G401 (cell line): ENCODE measurements at regions not wholly inside any gene's neighbourhood (a gene's known extent, or its start where the extent isn't known, plus 50 kb on each side); places are given as distances from the start of the nearest gene placed in this dataset.

Source experiments
- DNase-seq: peaks from one replicate; pipeline ENCODE4 v3.0.0-alpha.2; 2015; ENCODE audit warnings: low spot score
- in situ Hi-C: cut with HindIII; loops from 2 replicates; pipeline ENCODE4 v1.10.0; 2016; ENCODE audit warnings: low sequenced_read_pairs, mixed read lengths

DNA sequence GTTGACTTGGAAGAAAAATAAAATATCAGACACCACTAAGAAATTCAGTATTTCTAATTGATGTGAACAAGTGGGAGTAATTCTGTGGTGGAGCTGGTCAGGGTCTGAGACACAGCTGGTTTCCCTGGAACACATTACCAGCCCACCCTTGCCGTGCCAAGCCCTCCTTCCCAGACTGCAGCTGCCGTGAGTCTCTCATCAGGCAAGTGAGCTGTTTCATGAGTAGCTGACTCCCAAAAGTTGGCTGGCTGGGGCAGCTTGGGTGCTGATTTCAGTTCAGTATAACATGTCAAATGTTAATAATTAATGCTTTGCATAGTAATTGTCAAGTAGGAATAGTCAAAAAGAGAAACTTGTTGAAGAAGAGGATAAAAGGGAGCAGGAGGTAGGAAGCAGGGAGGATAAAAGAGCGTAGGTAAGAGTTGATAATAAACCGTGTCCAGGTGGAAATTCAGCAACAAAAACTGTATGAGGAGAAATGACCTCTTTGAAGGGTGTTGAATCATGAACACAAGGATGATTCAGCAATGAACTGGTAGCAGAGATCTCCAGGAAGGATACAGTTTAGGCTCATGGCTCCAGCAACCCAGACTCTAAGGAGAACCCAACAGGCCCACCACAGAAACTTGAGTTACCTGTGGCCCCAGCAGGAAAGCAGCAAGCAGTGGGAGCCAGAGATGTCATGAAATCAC lies 110.9 kb upstream of the SSTR4 start:
- no peak for DNase-seq
- in situ Hi-C loops, result no loop called here

- in situ Hi-C loops, result no loop called here
- no peak for DNase-seq
These were observed 110.0 kb upstream of the SSTR4 start for GRCh38 chr20:22924949-22925612.

- in situ Hi-C loops, result no loop called here
- DNase-seq, result no peak
These were observed 109.5 kb upstream of the SSTR4 start for GRCh38 chr20:22925613-22925983.

GRCh38 chr20:22927537-22927936 lies 107.6 kb upstream of the SSTR4 start:
- in situ Hi-C loops, result no loop called here
- DNase-seq, result no peak

DNA sequence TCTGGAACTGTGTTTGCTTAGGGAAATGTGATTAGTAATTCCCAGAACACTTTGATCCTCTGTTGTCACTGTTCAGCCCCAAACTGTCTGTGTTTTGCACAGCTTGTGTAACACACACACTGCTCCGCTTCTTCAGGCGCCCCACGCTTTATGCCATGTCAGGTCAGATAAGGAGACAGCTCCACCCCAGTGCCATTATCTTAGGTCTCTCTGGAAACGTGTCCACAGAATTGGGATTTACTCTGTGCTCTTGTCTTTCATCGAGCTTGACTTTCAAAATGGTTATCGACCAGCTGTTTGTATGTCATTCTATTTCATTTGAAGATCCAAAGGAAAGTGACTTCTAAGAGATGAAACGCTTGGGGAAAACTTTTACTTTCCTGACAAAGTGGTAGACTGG lies 106.4 kb upstream of the SSTR4 start:
- in situ Hi-C loops, result no loop called here

DNA sequence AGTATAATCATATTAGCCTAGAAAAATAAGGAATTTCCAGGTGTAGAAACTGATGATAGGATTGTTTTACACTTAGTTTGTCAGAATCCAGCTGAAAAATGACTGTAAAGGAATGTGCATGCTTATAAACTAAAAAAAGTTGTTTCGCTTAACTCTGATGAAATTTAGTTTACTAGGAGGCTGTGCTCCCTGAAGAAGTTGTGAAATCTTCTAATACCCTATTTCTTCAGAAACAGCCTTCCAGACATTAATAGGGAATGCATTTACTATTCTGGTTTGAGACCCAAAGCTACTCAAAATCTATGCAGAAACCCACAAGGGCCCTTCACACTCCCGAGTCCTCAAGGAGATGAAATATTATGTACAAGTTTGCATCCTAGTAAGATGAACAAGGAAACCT lies 105.5 kb upstream of the SSTR4 start:
- in situ Hi-C loops, result no loop called here

More for the DNA sequence above, 106.4 kb upstream of the SSTR4 start:
- DNase-seq, result no peak

GRCh38 chr20:22931653-22932608 lies 103.2 kb upstream of the SSTR4 start:
- in situ Hi-C loops, result no loop called here
- peak; percentile 10 for DNase-seq

More for the DNA sequence above, 105.5 kb upstream of the SSTR4 start:
- DNase-seq, result no peak

DNA sequence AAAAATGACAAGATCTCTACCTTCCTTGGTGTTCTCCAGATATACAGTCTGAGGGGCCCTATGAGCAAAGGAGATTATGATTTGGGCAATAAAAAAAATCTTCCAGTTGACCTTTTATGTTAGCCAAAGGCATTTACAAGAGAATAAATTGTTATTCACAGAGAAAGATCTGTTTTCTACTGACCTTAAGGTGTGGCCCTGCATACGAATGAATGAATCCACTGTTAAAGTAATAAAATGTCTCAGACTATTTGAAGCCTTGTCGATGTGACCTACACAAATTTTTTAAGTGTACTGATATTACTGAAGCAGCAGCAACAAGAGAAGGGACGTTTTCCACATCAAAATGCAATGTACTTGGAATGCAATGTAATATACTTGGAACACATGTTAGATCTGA lies 95.9 kb upstream of the SSTR4 start:
- in situ Hi-C loops, result no loop called here
- DNase-seq, result no peak

GRCh38 chr20:22940350-22940749 lies 94.8 kb upstream of the SSTR4 start:
- in situ Hi-C loops, result no loop called here

GRCh38 chr20:22941550-22941949 lies 93.6 kb upstream of the SSTR4 start:
- no peak for DNase-seq
- in situ Hi-C loops, result no loop called here

More at GRCh38 chr20:22940350-22940749, 94.8 kb upstream of the SSTR4 start:
- DNase-seq, result no peak

GRCh38 chr20:22942742-22943141 lies 92.4 kb upstream of the SSTR4 start:
- no peak for DNase-seq
- in situ Hi-C loops, result no loop called here

DNA sequence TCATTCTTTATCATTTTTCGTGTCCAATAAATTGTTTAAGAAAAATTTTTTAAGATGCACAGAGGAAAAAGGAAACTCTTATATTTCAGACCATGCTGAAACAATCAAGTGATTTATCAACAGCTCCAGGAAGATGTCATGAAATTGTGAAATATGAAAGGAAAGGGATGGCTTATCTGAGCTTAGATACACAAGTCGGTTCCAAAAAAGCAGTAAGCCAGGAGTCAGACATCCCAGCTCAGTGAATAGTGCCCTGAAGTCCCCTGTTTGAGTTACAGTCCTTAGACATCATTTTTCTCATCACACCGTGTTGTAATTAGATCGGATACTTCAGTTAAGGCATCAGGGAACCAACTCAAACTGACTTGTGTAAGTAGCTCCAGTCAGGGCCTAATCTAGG lies 91.0 kb upstream of the SSTR4 start:
- DNase-seq, result no peak
- in situ Hi-C loops, result no loop called here

DNA sequence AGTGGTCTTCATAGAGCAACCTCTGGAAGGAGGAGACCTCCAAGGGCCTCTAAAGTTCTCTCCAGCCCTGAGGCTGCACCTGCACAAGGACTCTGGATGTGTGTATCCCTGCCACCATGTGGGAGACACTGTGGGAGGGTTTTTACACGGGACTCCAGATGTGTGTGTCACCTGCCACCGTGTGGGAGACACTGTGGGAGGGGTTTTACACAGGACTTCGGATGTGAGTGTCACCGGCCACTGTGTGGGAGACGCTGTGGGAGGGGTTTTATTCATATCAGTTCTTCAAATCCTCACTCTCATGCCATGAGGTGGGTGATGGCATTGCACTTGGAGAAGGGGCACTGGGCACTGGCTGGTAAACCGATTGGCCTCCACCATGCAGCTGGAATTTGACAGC lies 90.2 kb upstream of the SSTR4 start:
- in situ Hi-C loops, result no loop called here
- DNase-seq, result no peak

GRCh38 chr20:22946596-22946995 lies 88.5 kb upstream of the SSTR4 start:
- DNase-seq, result no peak
- in situ Hi-C loops, result no loop called here

DNA sequence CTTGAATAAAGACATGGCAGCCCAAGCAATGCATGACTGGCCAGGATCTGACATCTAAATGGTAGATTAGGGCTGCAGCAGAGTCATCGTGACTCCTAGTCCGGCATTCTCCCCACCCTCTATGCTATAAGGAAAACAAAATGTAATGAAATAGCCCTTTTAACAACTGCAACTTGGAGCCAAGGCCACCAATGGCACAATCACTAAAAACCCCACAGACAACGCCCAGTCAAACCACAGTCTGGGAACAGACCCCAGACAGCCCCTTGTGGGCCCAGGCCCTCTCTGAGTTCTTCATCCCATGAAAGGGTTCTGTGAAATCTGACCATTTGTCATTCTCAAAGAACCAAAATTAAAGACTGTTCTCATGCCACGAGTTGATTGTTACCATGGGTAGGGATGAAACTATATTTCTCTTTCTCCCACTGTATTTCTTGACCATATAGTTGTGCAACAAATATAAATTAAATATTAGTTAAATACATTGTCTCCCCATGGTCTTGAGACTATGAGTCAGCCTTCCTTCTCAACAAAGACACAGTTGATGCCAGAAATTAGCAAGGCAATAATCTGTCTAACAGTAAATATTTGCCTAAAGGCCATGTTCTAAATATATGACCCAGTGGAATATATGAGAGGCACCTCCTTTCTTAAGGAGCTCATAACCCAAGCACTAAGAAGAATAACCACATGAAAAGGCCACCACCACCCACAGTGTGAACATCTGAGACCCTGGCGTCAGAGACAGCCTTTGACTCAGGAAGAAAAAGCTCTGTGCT lies 85.6 kb upstream of the SSTR4 start:
- no peak for DNase-seq
- in situ Hi-C loops, result no loop called here

DNA sequence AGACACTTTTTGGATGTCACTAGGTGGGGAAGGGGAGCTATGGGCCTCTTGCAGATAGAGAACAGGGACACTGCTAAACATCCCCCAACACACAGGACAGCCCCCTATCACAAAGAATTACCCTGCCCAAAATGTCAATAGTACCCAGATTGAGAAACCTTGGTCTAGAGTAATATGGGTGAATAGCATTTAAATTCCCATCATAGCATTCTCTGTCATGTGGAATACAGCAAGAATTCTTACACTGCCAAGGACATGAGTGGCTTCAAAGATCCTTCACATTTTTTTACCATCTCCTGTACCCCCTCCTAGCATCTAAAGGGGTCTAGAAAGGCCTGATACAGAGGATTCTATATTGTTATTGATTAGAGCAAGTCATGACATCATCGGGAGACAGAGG lies 83.1 kb upstream of the SSTR4 start:
- in situ Hi-C loops, result no loop called here
- DNase-seq, result no peak

DNA sequence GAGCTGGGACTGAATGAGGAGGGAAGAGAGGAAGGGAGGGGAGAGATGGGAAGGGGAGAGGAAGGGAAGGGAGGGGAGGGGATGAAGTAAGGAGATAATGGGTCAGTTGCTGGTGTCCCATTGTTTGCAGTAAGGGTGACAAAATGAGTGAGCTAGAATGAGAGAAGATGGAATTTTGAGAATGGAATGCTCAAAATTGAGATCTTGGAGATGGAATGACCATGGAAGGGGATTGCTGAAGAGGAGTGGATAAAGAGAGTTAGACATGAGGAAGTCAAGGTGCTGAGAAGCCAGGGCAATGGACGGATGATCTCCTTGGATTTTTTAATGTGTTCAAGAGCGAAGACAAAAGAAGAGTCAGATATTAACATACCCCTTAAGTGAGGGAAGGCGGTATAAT lies 80.5 kb upstream of the SSTR4 start:
- DNase-seq, result no peak

GRCh38 chr20:22958390-22958789 lies 76.7 kb upstream of the SSTR4 start:
- DNase-seq, result no peak
- in situ Hi-C loops, result no loop called here

More for the DNA sequence above, 80.5 kb upstream of the SSTR4 start:
- in situ Hi-C loops, result no loop called here
